ENCODE measurements at regions not wholly inside any gene's neighbourhood (a gene's known extent, or its start where the extent isn't known, plus 50 kb on each side); places are given as distances from the start of the nearest gene placed in this dataset.

- H3K9me3 Mint-ChIP-seq = no peaks in the 10 kb centered on the region
- H3K27ac Mint-ChIP-seq = peak overlapping the region in 1 of 3 experiments; percentile 6
- H3K4me3 Mint-ChIP-seq = no peak overlapping the region
- peaks cover 62% of the 10 kb centered on the region for H3K4me1 Mint-ChIP-seq
- no peak for TF ChIP-seq CTCF (IDR thresholded peaks at IDR 0.05; ENCODE audit: unreplicated experiment in 3 of 3)
- H3K27me3 Mint-ChIP-seq (ENCODE audit: low read depth) = no peaks in the 10 kb centered on the region
- peaks cover 32% of the 10 kb centered on the region for H3K36me3 Mint-ChIP-seq (ENCODE audit: low read depth)
These were observed 236.4 kb upstream of the RGS6 start for GRCh38 chr14:71695611-71696350.

- Mint-ChIP-seq H3K27me3 (ENCODE audit: low read depth) (no peaks in the 10 kb centered on the region), H3K27ac (peak overlapping the region in 2 of 3 experiments; percentile 86 to 96), H3K9me3 (no peaks in the 10 kb centered on the region), H3K4me3 (no peak overlapping the region), H3K4me1 (peaks cover 65% of the 10 kb centered on the region), H3K36me3 (ENCODE audit: low read depth) (peaks cover 29% of the 10 kb centered on the region)
- TF ChIP-seq CTCF (IDR thresholded peaks at IDR 0.05; ENCODE audit: unreplicated experiment in 3 of 3) = no peak
These were observed 234.2 kb upstream of the RGS6 start for GRCh38 chr14:71698027-71698426.

- no peaks in the 10 kb centered on the region for H3K9me3 Mint-ChIP-seq
- no peaks in the 10 kb centered on the region for H3K27me3 Mint-ChIP-seq (ENCODE audit: low read depth)
- peaks cover 72% of the 10 kb centered on the region for H3K4me1 Mint-ChIP-seq
- TF ChIP-seq CTCF (IDR thresholded peaks at IDR 0.05; ENCODE audit: unreplicated experiment in 3 of 3) = no peak
- H3K27ac Mint-ChIP-seq = peak overlapping the region; percentile 86 to 96 (median 87)
- no peak overlapping the region for H3K4me3 Mint-ChIP-seq
- peaks cover 29% of the 10 kb centered on the region for H3K36me3 Mint-ChIP-seq (ENCODE audit: low read depth)
These were observed 233.6 kb upstream of the RGS6 start for GRCh38 chr14:71698673-71699072.

- H3K9me3 Mint-ChIP-seq = no peaks in the 10 kb centered on the region
- no peak overlapping the region for H3K4me3 Mint-ChIP-seq
- no peaks in the 10 kb centered on the region for H3K27me3 Mint-ChIP-seq (ENCODE audit: low read depth)
- peaks cover 55% of the 10 kb centered on the region for H3K4me1 Mint-ChIP-seq
- peak overlapping the region; percentile 23 to 92 (median 87) for H3K27ac Mint-ChIP-seq
- TF ChIP-seq CTCF (IDR thresholded peaks at IDR 0.05; ENCODE audit: unreplicated experiment in 3 of 3) = no peak
- peaks cover 32% of the 10 kb centered on the region for H3K36me3 Mint-ChIP-seq (ENCODE audit: low read depth)
These were observed 230.2 kb upstream of the RGS6 start for GRCh38 chr14:71701990-71702389.

- H3K4me3 Mint-ChIP-seq = peak overlapping the region in 1 of 3 experiments; percentile 16
- peaks cover 32% of the 10 kb centered on the region for H3K36me3 Mint-ChIP-seq (ENCODE audit: low read depth)
- TF ChIP-seq CTCF (IDR thresholded peaks at IDR 0.05; ENCODE audit: unreplicated experiment in 3 of 3) = no peak
- H3K4me1 Mint-ChIP-seq = peaks cover 50% of the 10 kb centered on the region
- no peaks in the 10 kb centered on the region for H3K9me3 Mint-ChIP-seq
- peak overlapping the region; percentile 87 to 92 (median 90) for H3K27ac Mint-ChIP-seq
- H3K27me3 Mint-ChIP-seq (ENCODE audit: low read depth) = no peaks in the 10 kb centered on the region
These were observed 229.4 kb upstream of the RGS6 start for GRCh38 chr14:71702786-71703185.

- no peak for TF ChIP-seq CTCF (IDR thresholded peaks at IDR 0.05; ENCODE audit: unreplicated experiment in 3 of 3)
- H3K9me3 Mint-ChIP-seq = no peaks in the 10 kb centered on the region
- H3K27me3 Mint-ChIP-seq (ENCODE audit: low read depth) = no peaks in the 10 kb centered on the region
- H3K4me3 Mint-ChIP-seq = no peak overlapping the region
- H3K4me1 Mint-ChIP-seq = peaks cover 43% of the 10 kb centered on the region
- peaks cover 32% of the 10 kb centered on the region for H3K36me3 Mint-ChIP-seq (ENCODE audit: low read depth)
- H3K27ac Mint-ChIP-seq = peak overlapping the region; percentile 87 to 92 (median 90)
These were observed 228.8 kb upstream of the RGS6 start for GRCh38 chr14:71703477-71703876.
